MM.1S (cell line): ENCODE measurements at regions not wholly inside any gene's neighbourhood (a gene's known extent, or its start where the extent isn't known, plus 50 kb on each side); places are given as distances from the start of the nearest gene placed in this dataset.

ENCODE experiments used
- DNase-seq: peaks from one replicate; pipeline ENCODE4 v3.0.0-alpha.2; 2015
- H2AFZ ChIP-seq: fragments of 300-600 bp; sonication (generic); 2 replicates; pipeline ENCODE4 v1.6.0; 2016; ENCODE audit warnings: antibody characterized with exemption, low read length
- H3F3A ChIP-seq: fragments of 300-600 bp; sonication (generic); 2 replicates; pipeline ENCODE4 v1.6.1; 2016; ENCODE audit warnings: mild to moderate bottlenecking, antibody characterized with exemption, low read length, moderate library complexity, mixed read lengths; ENCODE audit not compliant: insufficient read depth
- H3K27ac ChIP-seq: fragments of 300-600 bp; sonication (generic); 2 replicates; pipeline ENCODE4 v1.5.1; 2016; ENCODE audit warnings: mild to moderate bottlenecking, low read length
- H3K27me3 ChIP-seq: fragments of 300-600 bp; sonication (generic); replicated peaks from 2 replicates; pipeline ENCODE4 v1.6.0; 2016; ENCODE audit warnings: low read length; ENCODE audit not compliant: insufficient read depth
- H3K36me3 ChIP-seq: fragments of 300-600 bp; sonication (generic); replicated peaks from 2 replicates; pipeline ENCODE4 v1.6.1; 2016; ENCODE audit warnings: mild to moderate bottlenecking, low read length, mixed read lengths; ENCODE audit not compliant: insufficient read depth
- H3K4me1 ChIP-seq: fragments of 300-600 bp; sonication (generic); 2 replicates; pipeline ENCODE4 v1.6.1; 2016; ENCODE audit warnings: low read length, mixed read lengths
- H3K4me2 ChIP-seq: fragments of 300-600 bp; sonication (generic); 2 replicates; pipeline ENCODE4 v1.6.0; 2016; ENCODE audit warnings: low read depth, low read length
- H3K4me3 ChIP-seq: fragments of 300-600 bp; sonication (generic); 2 replicates; pipeline ENCODE4 v1.5.1; 2016; ENCODE audit warnings: low read length, mixed read lengths
- H3K79me2 ChIP-seq: fragments of 300-600 bp; sonication (generic); 2 replicates; pipeline ENCODE4 v1.6.1; 2016; ENCODE audit warnings: mixed run types, low read length, mixed read lengths
- H3K9ac ChIP-seq: fragments of 300-600 bp; sonication (generic); 2 replicates; pipeline ENCODE4 v1.6.1; 2016; ENCODE audit warnings: low read length, mixed read lengths
- H3K9me2 ChIP-seq: fragments of 300-600 bp; sonication (generic); replicated peaks from 2 replicates; pipeline ENCODE4 v1.6.1; 2016; ENCODE audit warnings: mild to moderate bottlenecking, low read length, mixed read lengths; ENCODE audit not compliant: insufficient read depth
- H3K9me3 ChIP-seq: fragments of 300-600 bp; sonication (generic); replicated peaks from 2 replicates; pipeline ENCODE4 v1.6.1; 2016; ENCODE audit warnings: mild to moderate bottlenecking, low read length, mixed read lengths; ENCODE audit not compliant: insufficient read depth
- H4K20me1 ChIP-seq: fragments of 300-600 bp; sonication (generic); 2 replicates; pipeline ENCODE4 v1.6.1; 2016; ENCODE audit warnings: mild to moderate bottlenecking, low read length, moderate library complexity, mixed read lengths; ENCODE audit not compliant: insufficient read depth
- CTCF ChIP-seq: fragments of 300-600 bp; sonication (generic); IDR thresholded peaks from 2 replicates; pipeline ENCODE4 v1.5.1; 2016; ENCODE audit warnings: antibody characterized with exemption, low read length, mixed read lengths
- EZH2 ChIP-seq: fragments of 300-600 bp; sonication (generic); optimal IDR thresholded peaks from 2 replicates; pipeline ENCODE3; 2017; ENCODE audit warnings: low read depth, mild to moderate bottlenecking, antibody characterized with exemption, low read length, mixed read lengths
- EZH2phosphoT487 ChIP-seq: fragments of 300-600 bp; sonication (generic); IDR thresholded peaks from 2 replicates; pipeline ENCODE4 v1.6.1; 2018; ENCODE audit warnings: antibody characterized with exemption, low read length

- H4K20me1 ChIP-seq = no peaks in the 10 kb centered on the region
- no peak for DNase-seq
- H3K27me3 ChIP-seq = no peaks in the 10 kb centered on the region
- H3K4me1 ChIP-seq = no peaks in the 10 kb centered on the region
- H3K9me2 ChIP-seq = no peaks in the 10 kb centered on the region
- H3K79me2 ChIP-seq = no peaks in the 10 kb centered on the region
- H3K4me3 ChIP-seq = no peak overlapping the region
- no peak for TF ChIP-seq EZH2
- no peak for TF ChIP-seq EZH2phosphoT487
- no peak for TF ChIP-seq CTCF
- no peaks in the 10 kb centered on the region for H3F3A ChIP-seq
- H3K9ac ChIP-seq = no peak overlapping the region
- no peaks in the 10 kb centered on the region for H3K36me3 ChIP-seq
- no peaks in the 10 kb centered on the region for H3K9me3 ChIP-seq
- no peak overlapping the region for H2AFZ ChIP-seq
- no peak overlapping the region for H3K4me2 ChIP-seq
- no peak overlapping the region for H3K27ac ChIP-seq
These were observed 84.6 kb downstream of the GP2 start for GRCh38 chr16:20242568-20243255.

- TF ChIP-seq EZH2 (no peak), CTCF (no peak), EZH2phosphoT487 (no peak)
- no peak overlapping the region for H2AFZ ChIP-seq
- no peak overlapping the region for H3K4me2 ChIP-seq
- DNase-seq = no peak
- H3F3A ChIP-seq = no peaks in the 10 kb centered on the region
- H3K9me2 ChIP-seq = no peaks in the 10 kb centered on the region
- no peak overlapping the region for H3K27ac ChIP-seq
- no peaks in the 10 kb centered on the region for H3K79me2 ChIP-seq
- H4K20me1 ChIP-seq = no peaks in the 10 kb centered on the region
- H3K4me1 ChIP-seq = no peaks in the 10 kb centered on the region
- no peak overlapping the region for H3K9ac ChIP-seq
- no peaks in the 10 kb centered on the region for H3K36me3 ChIP-seq
- H3K27me3 ChIP-seq = no peaks in the 10 kb centered on the region
- H3K4me3 ChIP-seq = no peak overlapping the region
- H3K9me3 ChIP-seq = no peaks in the 10 kb centered on the region
These were observed 86.0 kb downstream of the GP2 start for GRCh38 chr16:20241321-20241720.

DNA sequence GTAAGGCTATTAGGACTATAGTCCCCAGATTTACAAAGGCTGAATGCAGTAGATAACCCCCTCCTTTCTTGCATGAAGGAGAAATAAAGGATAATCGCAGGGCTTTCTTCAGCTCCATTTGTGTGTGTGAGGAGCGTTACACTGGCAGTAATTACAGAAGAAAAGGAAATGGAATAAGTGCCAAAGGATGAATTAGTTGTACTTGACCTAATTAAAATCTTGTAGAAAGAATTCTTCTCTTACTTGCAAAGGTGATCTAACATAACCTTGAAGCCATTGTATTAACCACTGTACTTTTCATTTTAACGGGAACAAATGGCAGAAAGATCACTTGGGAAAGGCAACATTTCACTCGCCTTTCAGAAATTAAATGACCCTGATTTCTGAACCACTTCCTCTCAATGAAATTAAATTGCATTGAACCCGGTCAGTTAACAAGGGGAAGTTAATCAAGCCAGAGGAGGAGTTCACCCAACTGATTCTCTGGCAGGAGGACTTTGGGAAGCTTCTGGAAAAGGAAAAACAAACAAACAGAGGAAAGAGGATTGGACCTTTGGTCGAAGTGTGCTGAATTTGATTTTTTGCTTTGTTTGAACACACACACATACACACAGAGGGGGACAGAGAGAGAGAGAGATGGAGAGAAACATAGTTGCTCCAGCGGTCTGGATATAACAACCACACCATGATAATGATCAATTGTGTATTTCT is 90.6 kb downstream of the GP2 start:
- Histone ChIP-seq H3K4me1 (no peaks in the 10 kb centered on the region), H3K27me3 (no peaks in the 10 kb centered on the region)
- TF ChIP-seq CTCF (no peak), EZH2 (no peak), EZH2phosphoT487 (no peak)

More for the DNA sequence above, 90.6 kb downstream of the GP2 start:
- H3K27ac ChIP-seq = no peak overlapping the region
- no peak overlapping the region for H2AFZ ChIP-seq
- H3K9me3 ChIP-seq = no peaks in the 10 kb centered on the region
- no peaks in the 10 kb centered on the region for H3K79me2 ChIP-seq
- no peak for DNase-seq
- H4K20me1 ChIP-seq = no peaks in the 10 kb centered on the region
- no peak overlapping the region for H3K9ac ChIP-seq
- H3K4me3 ChIP-seq = no peak overlapping the region
- no peaks in the 10 kb centered on the region for H3K36me3 ChIP-seq
- no peak overlapping the region for H3K4me2 ChIP-seq
- H3F3A ChIP-seq = no peaks in the 10 kb centered on the region
- H3K9me2 ChIP-seq = no peaks in the 10 kb centered on the region
